ENCODE measurements at regions not wholly inside any gene's neighbourhood (a gene's known extent, or its start where the extent isn't known, plus 50 kb on each side); places are given as distances from the start of the nearest gene placed in this dataset.
"Not testable (repeated sequence)": the region's sequence is repeated elsewhere in the genome, so short reads cannot be mapped to it uniquely, and the experiment has no call there.

GRCh38 chr9:75362446-75362845, 274.1 kb downstream of the OSTF1 start:
- TF ChIP-seq POLR2A (IDR thresholded peaks at IDR 0.05; ENCODE audit: low read depth, low read length); CEBPB (IDR thresholded peaks at IDR 0.05; ENCODE audit: low read depth, low read length); CTCF (conservative IDR thresholded peaks at IDR 0.05; ENCODE audit: low read depth, low read length); CHD1 (IDR thresholded peaks at IDR 0.05; ENCODE audit: low read depth, low read length); SMC3 (IDR thresholded peaks at IDR 0.05; ENCODE audit: low read depth, low read length); MAZ (IDR thresholded peaks at IDR 0.05; ENCODE audit: borderline replicate concordance, low read depth, low read length); FOS (IDR thresholded peaks at IDR 0.05; ENCODE audit: low read depth, low read length); RFX5 (IDR thresholded peaks at IDR 0.05; ENCODE audit: low read depth, low read length); MXI1 (IDR thresholded peaks at IDR 0.05; ENCODE audit: borderline replicate concordance, low read depth, low read length): not testable (repeated sequence)
